ENCODE measurements at regions not wholly inside any gene's neighbourhood (a gene's known extent, or its start where the extent isn't known, plus 50 kb on each side); places are given as distances from the start of the nearest gene placed in this dataset.

DNA sequence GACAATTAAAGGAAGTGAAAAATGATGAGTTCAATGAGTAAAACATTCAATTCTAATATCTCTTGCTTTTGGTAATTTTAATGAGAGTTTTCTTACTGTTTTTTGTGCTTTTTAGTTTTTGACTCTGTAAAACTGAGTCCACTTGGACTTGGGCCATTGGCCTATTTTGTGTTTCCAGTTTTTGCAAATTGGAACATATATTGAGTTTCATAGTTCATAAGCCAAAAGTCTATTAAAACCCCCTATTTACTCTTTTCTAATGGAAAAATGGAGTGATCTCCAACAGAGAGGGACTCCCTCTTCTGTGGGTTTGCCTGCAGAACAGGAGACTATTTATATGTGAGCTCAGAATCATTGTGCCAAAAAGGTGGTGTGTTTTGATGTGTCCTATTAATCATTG is 219.7 kb upstream of the SPRY2 start:
- no peak for TF ChIP-seq POLR2A (IDR thresholded peaks at IDR 0.05)
- TF ChIP-seq, protein P1, sequence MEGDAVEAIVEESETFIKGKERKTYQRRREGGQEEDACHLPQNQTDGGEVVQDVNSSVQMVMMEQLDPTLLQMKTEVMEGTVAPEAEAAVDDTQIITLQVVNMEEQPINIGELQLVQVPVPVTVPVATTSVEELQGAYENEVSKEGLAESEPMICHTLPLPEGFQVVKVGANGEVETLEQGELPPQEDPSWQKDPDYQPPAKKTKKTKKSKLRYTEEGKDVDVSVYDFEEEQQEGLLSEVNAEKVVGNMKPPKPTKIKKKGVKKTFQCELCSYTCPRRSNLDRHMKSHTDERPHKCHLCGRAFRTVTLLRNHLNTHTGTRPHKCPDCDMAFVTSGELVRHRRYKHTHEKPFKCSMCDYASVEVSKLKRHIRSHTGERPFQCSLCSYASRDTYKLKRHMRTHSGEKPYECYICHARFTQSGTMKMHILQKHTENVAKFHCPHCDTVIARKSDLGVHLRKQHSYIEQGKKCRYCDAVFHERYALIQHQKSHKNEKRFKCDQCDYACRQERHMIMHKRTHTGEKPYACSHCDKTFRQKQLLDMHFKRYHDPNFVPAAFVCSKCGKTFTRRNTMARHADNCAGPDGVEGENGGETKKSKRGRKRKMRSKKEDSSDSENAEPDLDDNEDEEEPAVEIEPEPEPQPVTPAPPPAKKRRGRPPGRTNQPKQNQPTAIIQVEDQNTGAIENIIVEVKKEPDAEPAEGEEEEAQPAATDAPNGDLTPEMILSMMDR (IDR thresholded peaks at IDR 0.05) = no peak

Data from gastroesophageal sphincter (tissue), 3 donors.